GM12878 (cell line): ENCODE measurements at regions not wholly inside any gene's neighbourhood (a gene's known extent, or its start where the extent isn't known, plus 50 kb on each side); places are given as distances from the start of the nearest gene placed in this dataset.

ENCODE experiments used
- ATAC-seq: fragments of 200-7000 bp; cut with Tn5 transposase; 3 replicates; pipeline ENCODE4 v1.9.1; 2020; ENCODE audit warnings: mild to moderate bottlenecking, moderate library complexity
- BruUV-seq: library from RNA; stranded (reverse); fragments of 400-500 nt; replicated peaks from 2 replicates; lab custom pipeline; 2021; lab: Mats Ljungman, UMichigan
- CTCF ChIA-PET: fragments of 300-600 bp; sonication (Branson Sonifier 250); formaldehyde crosslinking; extraction: SDS; loops from one replicate; lab custom pipeline; 2021; ENCODE audit warnings: inconsistent platforms; lab: Yijun Ruan, JAX
- POLR2A ChIA-PET: fragments of 350-600 bp; formaldehyde crosslinking; extraction: SDS; loops from one replicate; lab custom pipeline; 2021; ENCODE audit warnings: inconsistent platforms; lab: Charles Lee
- RAD21 ChIA-PET: fragments of 300-600 bp; sonication (Branson Sonifier 250); formaldehyde crosslinking; loops from one replicate; lab custom pipeline; 2023; ENCODE audit warnings: antibody characterized with exemption; ENCODE audit not compliant: unreplicated experiment; lab: Charles Lee
- SMC1A ChIA-PET: fragments of 300-600 bp; sonication (Branson Sonifier 250); formaldehyde crosslinking; loops from one replicate; lab custom pipeline; 2023; ENCODE audit not compliant: unreplicated experiment, uncharacterized antibody; lab: Charles Lee
- DNase-seq: peaks from one replicate; pipeline ENCODE4 v3.0.0-alpha.2; 2011; ENCODE audit warnings: low read depth, low spot score
- FAIRE-seq: peaks from 3 replicates; lab custom pipeline; 2011; peaks lifted over from hg19 to GRCh38; lab: Jason Lieb, UNC
- H2AFZ ChIP-seq: 2 replicates; pipeline ENCODE4 v1.6.0; 2011; ENCODE audit warnings: low read depth, low read length, control low read depth; ENCODE audit not compliant: control insufficient read depth
- H3K27ac ChIP-seq: 2 replicates; pipeline ENCODE4 v1.5.1; 2011; ENCODE audit warnings: control low read depth; ENCODE audit not compliant: control insufficient read depth, insufficient read depth
- H3K27me3 ChIP-seq, 2 experiments: replicated peaks in 1 of 2; 2 replicates each; pipeline versions ENCODE4 v1.6.0 to v1.6.1; 2011; ENCODE audit warnings: low read length in 1 of 2; ENCODE audit not compliant: control insufficient read depth in 2 of 2, insufficient read depth in 2 of 2
- H3K36me3 ChIP-seq, 2 experiments: 2 replicates each; pipeline ENCODE4 v1.5.1; 2011; ENCODE audit warnings: low read length in 1 of 2; ENCODE audit not compliant: control insufficient read depth in 2 of 2, insufficient read depth in 2 of 2
- H3K4me1 ChIP-seq: 2 replicates; pipeline ENCODE4 v1.6.1; 2011; ENCODE audit warnings: mild to moderate bottlenecking, low read length, moderate library complexity, mixed read lengths; ENCODE audit not compliant: control insufficient read depth, insufficient read depth
- H3K4me2 ChIP-seq: 2 replicates; pipeline ENCODE4 v1.6.0; 2011; ENCODE audit warnings: control low read depth; ENCODE audit not compliant: control insufficient read depth, insufficient read depth
- H3K4me3 ChIP-seq: fragments of 200-600 bp; sonication (generic); 2 replicates; pipeline ENCODE4 v1.5.1; 2016
- H3K79me2 ChIP-seq: 2 replicates; pipeline ENCODE4 v1.6.0; 2011; ENCODE audit warnings: low read length; ENCODE audit not compliant: control insufficient read depth, insufficient read depth
- H3K9ac ChIP-seq: 2 replicates; pipeline ENCODE4 v1.8.0; 2011; ENCODE audit warnings: low read length, control low read depth, mixed read lengths; ENCODE audit not compliant: control insufficient read depth, insufficient read depth
- H3K9me3 ChIP-seq: replicated peaks from 3 replicates; pipeline ENCODE4 v1.5.1; 2011; ENCODE audit warnings: mild to moderate bottlenecking, low read length; ENCODE audit not compliant: control insufficient read depth, insufficient read depth
- H4K20me1 ChIP-seq: 2 replicates; pipeline ENCODE4 v1.6.0; 2011; ENCODE audit not compliant: control insufficient read depth, insufficient read depth
- EED ChIP-seq: sonication (generic); IDR thresholded peaks from 2 replicates; pipeline ENCODE4 v1.6.1; 2016; ENCODE audit warnings: antibody characterized with exemption, low read depth
- HDAC6 ChIP-seq: fragments of 200-600 bp; sonication (generic); IDR thresholded peaks from one replicate; pipeline ENCODE4 v1.8.0; 2017; ENCODE audit warnings: antibody characterized with exemption; ENCODE audit not compliant: unreplicated experiment
- PKNOX1 ChIP-seq: fragments of 450-650 bp; IDR thresholded peaks from 2 replicates; pipeline ENCODE4 v1.6.1; 2016; ENCODE audit warnings: mild to moderate bottlenecking
- ZBTB4 ChIP-seq: fragments of 450-650 bp; formaldehyde crosslinking; IDR thresholded peaks from 2 replicates; pipeline ENCODE4 v1.4.0; 2022; ENCODE audit warnings: mild to moderate bottlenecking, moderate library complexity
- WGBS: methylation state at CpG from one replicate; pipeline ENCODE4 v1.1.6; 2016; ENCODE audit warnings: low lambda C conversion rate; ENCODE audit not compliant: insufficient replicate concordance, insufficient coverage; ENCODE audit errors: missing lambda C conversion rate; 5-methylcytosine and 5-hydroxymethylcytosine counted together
- in situ Hi-C: fragments of 300-500 bp; cut with MboI; formaldehyde crosslinking; loops from 9 replicates; pipeline ENCODE4 v1.14.3; 2018; ENCODE audit warnings: mixed read lengths
- intact Hi-C: fragments of 100-400 bp; cut with micrococcal nuclease; formaldehyde crosslinking; loops from one replicate; pipeline ENCODE4 v1.14.2; 2022; ENCODE audit not compliant: unreplicated experiment

- Histone ChIP-seq H2AFZ (no peak overlapping the region), H3K4me3 (no peak overlapping the region), H3K9me3 (no peaks in the 10 kb centered on the region), H3K27ac (no peak overlapping the region), H3K9ac (no peak overlapping the region), H3K4me1 (no peaks in the 10 kb centered on the region), H3K4me2 (no peak overlapping the region), H3K79me2 (no peaks in the 10 kb centered on the region), H3K27me3 (no peaks in the 10 kb centered on the region), H3K36me3 (no peaks in the 10 kb centered on the region), H4K20me1 (no peaks in the 10 kb centered on the region)
- ATAC-seq (no peak), DNase-seq (no peak), FAIRE-seq (no peak)
- in situ Hi-C loops (no loop called here), intact Hi-C loops (no loop called here)
- ChIA-PET CTCF (interaction anchor here (0.8 kb wide), 1 partner anchor 9 kb away, joined by 6 read pairs; no protein-coding TSS in a partner anchor), POLR2A (interaction anchor here (0.7 kb wide), 1 partner anchor 182 kb away, joined by 3 read pairs; no protein-coding TSS in a partner anchor), SMC1A (no interaction called here), RAD21 (no interaction called here)
- 92% methylated on average over 4 of the region's 4 CpGs for WGBS
- no TSS peak for BruUV-seq
- TF ChIP-seq EED (no peak), HDAC6 (no peak), PKNOX1 (no peak), ZBTB4 (no peak)
These were observed 352.4 kb downstream of the UTRN start for GRCh38 chr6:144637541-144637940.
